H9 (cell line): ENCODE measurements at regions not wholly inside any gene's neighbourhood (a gene's known extent, or its start where the extent isn't known, plus 50 kb on each side); places are given as distances from the start of the nearest gene placed in this dataset.

ENCODE experiments used
- DNase-seq: peaks from one replicate; pipeline ENCODE4 v3.0.0-alpha.2; 2017
- H2AFZ ChIP-seq: one replicate; pipeline ENCODE4 v1.6.1; 2013; ENCODE audit warnings: mild to moderate bottlenecking, low read length, control low read depth, moderate library complexity
- H2AK5ac ChIP-seq: 2 replicates; pipeline ENCODE4 v1.6.1; 2013; ENCODE audit warnings: low read length, control low read depth, mixed read lengths; ENCODE audit not compliant: insufficient read length
- H2BK120ac ChIP-seq: one replicate; pipeline ENCODE4 v1.6.1; 2013; ENCODE audit warnings: low read depth, mild to moderate bottlenecking, low read length, control low read depth, inconsistent platforms; ENCODE audit not compliant: poor library complexity, severe bottlenecking
- H2BK12ac ChIP-seq: 2 replicates; pipeline ENCODE4 v1.6.1; 2013; ENCODE audit warnings: low read length, control low read depth, mixed read lengths, low read depth; ENCODE audit not compliant: insufficient read length
- H2BK15ac ChIP-seq: 2 replicates; pipeline ENCODE4 v1.6.1; 2013; ENCODE audit warnings: low read depth, low read length, control low read depth
- H2BK20ac ChIP-seq: one replicate; pipeline ENCODE4 v1.6.1; 2013; ENCODE audit warnings: low read depth, mild to moderate bottlenecking, low read length, control low read depth, inconsistent platforms; ENCODE audit not compliant: poor library complexity, severe bottlenecking
- H2BK5ac ChIP-seq: 2 replicates; pipeline ENCODE4 v1.6.1; 2013; ENCODE audit warnings: low read length, control low read depth, mixed read lengths; ENCODE audit not compliant: insufficient read length
- H3K14ac ChIP-seq: 2 replicates; pipeline ENCODE4 v1.6.1; 2013; ENCODE audit warnings: low read length, control low read depth; ENCODE audit not compliant: insufficient read depth
- H3K18ac ChIP-seq: 2 replicates; pipeline ENCODE4 v1.6.1; 2013; ENCODE audit warnings: low read depth, mild to moderate bottlenecking, mixed read lengths, low read length, control low read depth; ENCODE audit not compliant: insufficient read length
- H3K23ac ChIP-seq: 2 replicates; pipeline ENCODE4 v1.6.1; 2013; ENCODE audit warnings: low read length, control low read depth, mixed read lengths, low read depth; ENCODE audit not compliant: insufficient read length
- H3K23me2 ChIP-seq: 2 replicates; pipeline ENCODE4 v1.6.1; 2013; ENCODE audit warnings: low read depth, mild to moderate bottlenecking, mixed read lengths, low read length, control low read depth; ENCODE audit not compliant: insufficient read length, poor library complexity, severe bottlenecking
- H3K27ac ChIP-seq: 2 replicates; pipeline ENCODE4 v1.5.1; 2013; ENCODE audit warnings: low read length, control low read depth, mixed read lengths, low read depth; ENCODE audit not compliant: insufficient read length
- H3K27me3 ChIP-seq: 2 replicates; pipeline ENCODE4 v1.6.1; 2013; ENCODE audit warnings: low read length, control low read depth, inconsistent platforms; ENCODE audit not compliant: insufficient read depth
- H3K4ac ChIP-seq: 2 replicates; pipeline ENCODE4 v1.6.1; 2013; ENCODE audit warnings: low read depth, mild to moderate bottlenecking, control low read depth, inconsistent platforms, low read length, moderate library complexity
- H3K4me1 ChIP-seq: 2 replicates; pipeline ENCODE4 v1.6.1; 2013; ENCODE audit warnings: low read length, control low read depth, inconsistent platforms; ENCODE audit not compliant: insufficient read depth
- H3K4me2 ChIP-seq: 2 replicates; pipeline ENCODE4 v1.6.1; 2013; ENCODE audit warnings: low read length, control low read depth, mixed read lengths; ENCODE audit not compliant: insufficient read length, insufficient read depth
- H3K56ac ChIP-seq: 2 replicates; pipeline ENCODE4 v1.6.1; 2013; ENCODE audit warnings: low read depth, mild to moderate bottlenecking, mixed read lengths, low read length, control low read depth; ENCODE audit not compliant: insufficient read length
- H3K79me1 ChIP-seq: 2 replicates; pipeline ENCODE4 v1.6.1; 2013; ENCODE audit warnings: low read depth, mild to moderate bottlenecking, moderate library complexity, low read length, control low read depth, inconsistent platforms; ENCODE audit not compliant: insufficient read depth, poor library complexity, severe bottlenecking
- H3K79me2 ChIP-seq: 2 replicates; pipeline ENCODE4 v1.6.1; 2013; ENCODE audit warnings: low read length, control low read depth, inconsistent platforms; ENCODE audit not compliant: insufficient read depth
- H3K9ac ChIP-seq: 2 replicates; pipeline ENCODE4 v1.6.1; 2013; ENCODE audit warnings: low read length, control low read depth, mixed read lengths; ENCODE audit not compliant: insufficient read length; ENCODE audit errors: extremely low read depth
- H3K9me3 ChIP-seq: one replicate; pipeline ENCODE4 v1.6.1; 2013; ENCODE audit warnings: low read depth, low read length, inconsistent platforms; ENCODE audit not compliant: control insufficient read depth
- H3T11ph ChIP-seq: one replicate; pipeline ENCODE4 v1.6.1; 2013; ENCODE audit warnings: mild to moderate bottlenecking, low read length, control low read depth, inconsistent platforms
- H4K20me1 ChIP-seq: one replicate; pipeline ENCODE4 v1.6.1; 2013; ENCODE audit not compliant: control insufficient read depth, insufficient read length, insufficient read depth
- H4K5ac ChIP-seq: 2 replicates; pipeline ENCODE4 v1.6.1; 2013; ENCODE audit warnings: low read depth, mild to moderate bottlenecking, mixed read lengths, low read length, control low read depth; ENCODE audit not compliant: insufficient read length
- H4K8ac ChIP-seq: replicated peaks from 2 replicates; pipeline ENCODE4 v1.6.1; 2013; ENCODE audit warnings: low read length, control low read depth, mixed read lengths, low read depth; ENCODE audit not compliant: insufficient read length
- H4K91ac ChIP-seq: 2 replicates; pipeline ENCODE4 v1.6.1; 2013; ENCODE audit warnings: low read depth, mild to moderate bottlenecking, moderate library complexity, mixed read lengths, low read length, control low read depth; ENCODE audit not compliant: insufficient read length
- H3K27ac Mint-ChIP-seq, 3 experiments: 2 replicates in 2 of 3; 3 replicates in 1 of 3; pipeline ENCODE4 v1.8.0; 2020 to 2021; ENCODE audit warnings: mixed read lengths in 3 of 3, mild to moderate bottlenecking in 1 of 3, moderate library complexity in 1 of 3
- H3K27me3 Mint-ChIP-seq: 2 replicates; pipeline ENCODE4 v1.8.0; 2021; ENCODE audit warnings: low read depth, mild to moderate bottlenecking, moderate library complexity, mixed read lengths
- H3K36me3 Mint-ChIP-seq, 3 experiments: 2 replicates in 2 of 3; 3 replicates in 1 of 3; pipeline ENCODE4 v1.8.0; 2020 to 2021; ENCODE audit warnings: low read depth in 3 of 3, mixed read lengths in 3 of 3; ENCODE audit not compliant: insufficient read depth in 1 of 3
- H3K4me1 Mint-ChIP-seq, 2 experiments: 2 replicates each; pipeline ENCODE4 v1.8.0; 2020; ENCODE audit warnings: mixed read lengths in 2 of 2
- H3K4me3 Mint-ChIP-seq, 2 experiments: 2 replicates in 1 of 2; 3 replicates in 1 of 2; pipeline ENCODE4 v1.8.0; 2020 to 2021; ENCODE audit warnings: mild to moderate bottlenecking in 2 of 2, mixed read lengths in 2 of 2, moderate library complexity in 1 of 2
- H3K9me3 Mint-ChIP-seq, 2 experiments: 2 replicates in 1 of 2; 3 replicates in 1 of 2; pipeline ENCODE4 v1.8.0; 2020; ENCODE audit warnings: mild to moderate bottlenecking in 2 of 2, mixed read lengths in 2 of 2, moderate library complexity in 1 of 2
- CTCF ChIP-seq: fragments of 200-600 bp; sonication (generic); conservative IDR thresholded peaks from 3 replicates; pipeline ENCODE4 v1.8.0; 2021; ENCODE audit warnings: antibody characterized with exemption, mild to moderate bottlenecking
- WGBS: extraction: QIAGEN DNeasy Blood & Tissue Kit; methylation state at CpG from one replicate; pipeline ENCODE4 v1.1.7; 2013; ENCODE audit warnings: missing lambda C conversion rate, low lambda C conversion rate, mixed read lengths; ENCODE audit not compliant: insufficient read length; ENCODE audit errors: extremely low coverage; 5-methylcytosine and 5-hydroxymethylcytosine counted together

DNA sequence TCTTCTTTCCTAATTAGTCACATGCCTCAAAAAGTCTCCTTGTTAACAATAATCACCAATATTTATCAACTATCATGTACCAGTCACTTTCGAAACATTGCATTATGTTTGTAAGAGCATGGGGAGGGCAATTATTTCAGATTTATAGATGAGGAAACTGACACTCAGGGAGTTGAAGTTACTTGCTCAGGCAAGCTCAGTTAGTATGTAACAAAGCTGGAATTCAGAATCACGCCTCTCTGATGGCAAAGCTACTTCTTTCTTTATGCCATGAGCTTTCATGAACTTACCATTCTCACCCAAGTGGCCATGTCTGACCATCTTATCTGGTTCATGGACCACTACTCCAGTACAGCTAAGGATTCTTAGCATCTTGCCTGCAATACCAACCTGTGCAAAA is 183.4 kb upstream of the TANK start:
- H3K4ac ChIP-seq: no peak overlapping the region
- H3K9ac ChIP-seq: no peak overlapping the region
- no peak overlapping the region for H2AK5ac ChIP-seq
- H3T11ph ChIP-seq: no peak overlapping the region
- H2BK5ac ChIP-seq: no peak overlapping the region
- H2BK12ac ChIP-seq: no peak overlapping the region
- no peaks in the 10 kb centered on the region for H3K4me1 ChIP-seq
- H3K27ac ChIP-seq: no peak overlapping the region
- H3K18ac ChIP-seq: no peak overlapping the region
- no peak for TF ChIP-seq CTCF
- H2AFZ ChIP-seq: no peak overlapping the region
- Mint-ChIP-seq H3K9me3 (peaks cover 3 to 17% of the 10 kb centered on the region in 2 experiments; a peak in 4 of 5 replicates), H3K4me3 (no peak overlapping the region), H3K27ac (no peak overlapping the region), H3K4me1 (0 out of 4 replicates have a peak, but pooled peaks cover 0 to 2% of the 10 kb centered on the region in 2 experiments), H3K27me3 (no peaks in the 10 kb centered on the region), H3K36me3 (peaks cover 0 to 25% (median 0%) of the 10 kb centered on the region in 3 experiments; a peak in 3 of 7 replicates)
- no peak overlapping the region for H2BK20ac ChIP-seq
- DNase-seq: no peak
- H3K9me3 ChIP-seq: no peaks in the 10 kb centered on the region
- no peak overlapping the region for H2BK120ac ChIP-seq
- H4K8ac ChIP-seq: no peak overlapping the region
- no peaks in the 10 kb centered on the region for H3K79me1 ChIP-seq
- H3K79me2 ChIP-seq: no peaks in the 10 kb centered on the region
- H3K56ac ChIP-seq: no peak overlapping the region
- no peaks in the 10 kb centered on the region for H3K23me2 ChIP-seq
- no CpG with 5 or more reads among the region's 2 CpGs for WGBS
- no peak overlapping the region for H3K23ac ChIP-seq
- H4K91ac ChIP-seq: no peak overlapping the region
- no peaks in the 10 kb centered on the region for H3K27me3 ChIP-seq
- no peak overlapping the region for H3K14ac ChIP-seq
- no peak overlapping the region for H2BK15ac ChIP-seq
- no peak overlapping the region for H3K4me2 ChIP-seq
- H4K20me1 ChIP-seq: no peaks in the 10 kb centered on the region
- H4K5ac ChIP-seq: no peak overlapping the region
